IPS-20b (cell line): ENCODE measurements at regions not wholly inside any gene's neighbourhood (a gene's known extent, or its start where the extent isn't known, plus 50 kb on each side); places are given as distances from the start of the nearest gene placed in this dataset.

ENCODE experiments used
- H3K27ac ChIP-seq: one replicate; pipeline ENCODE4 v1.5.1; 2013; ENCODE audit warnings: low read length
- H3K27me3 ChIP-seq: 2 replicates; pipeline ENCODE4 v1.6.1; 2013; ENCODE audit warnings: mild to moderate bottlenecking, low read length, inconsistent platforms; ENCODE audit not compliant: insufficient read depth
- H3K36me3 ChIP-seq: 2 replicates; pipeline ENCODE4 v1.6.1; 2013; ENCODE audit warnings: low read depth, mild to moderate bottlenecking, inconsistent platforms, low read length, moderate library complexity; ENCODE audit not compliant: insufficient read depth
- H3K4me1 ChIP-seq: 2 replicates; pipeline ENCODE4 v1.6.1; 2013; ENCODE audit warnings: mild to moderate bottlenecking, control low read depth, inconsistent platforms, low read length, moderate library complexity; ENCODE audit not compliant: insufficient read depth
- H3K4me3 ChIP-seq: 2 replicates; pipeline ENCODE4 v1.5.1; 2013; ENCODE audit warnings: mild to moderate bottlenecking, low read length, inconsistent platforms
- H3K9ac ChIP-seq: 2 replicates; pipeline ENCODE4 v1.6.1; 2013; ENCODE audit warnings: low read depth, mild to moderate bottlenecking, inconsistent platforms, low read length, moderate library complexity
- H3K9me3 ChIP-seq: 2 replicates; pipeline ENCODE4 v1.6.1; 2013; ENCODE audit warnings: mild to moderate bottlenecking, low read depth, low read length, inconsistent platforms; ENCODE audit not compliant: insufficient read depth

DNA sequence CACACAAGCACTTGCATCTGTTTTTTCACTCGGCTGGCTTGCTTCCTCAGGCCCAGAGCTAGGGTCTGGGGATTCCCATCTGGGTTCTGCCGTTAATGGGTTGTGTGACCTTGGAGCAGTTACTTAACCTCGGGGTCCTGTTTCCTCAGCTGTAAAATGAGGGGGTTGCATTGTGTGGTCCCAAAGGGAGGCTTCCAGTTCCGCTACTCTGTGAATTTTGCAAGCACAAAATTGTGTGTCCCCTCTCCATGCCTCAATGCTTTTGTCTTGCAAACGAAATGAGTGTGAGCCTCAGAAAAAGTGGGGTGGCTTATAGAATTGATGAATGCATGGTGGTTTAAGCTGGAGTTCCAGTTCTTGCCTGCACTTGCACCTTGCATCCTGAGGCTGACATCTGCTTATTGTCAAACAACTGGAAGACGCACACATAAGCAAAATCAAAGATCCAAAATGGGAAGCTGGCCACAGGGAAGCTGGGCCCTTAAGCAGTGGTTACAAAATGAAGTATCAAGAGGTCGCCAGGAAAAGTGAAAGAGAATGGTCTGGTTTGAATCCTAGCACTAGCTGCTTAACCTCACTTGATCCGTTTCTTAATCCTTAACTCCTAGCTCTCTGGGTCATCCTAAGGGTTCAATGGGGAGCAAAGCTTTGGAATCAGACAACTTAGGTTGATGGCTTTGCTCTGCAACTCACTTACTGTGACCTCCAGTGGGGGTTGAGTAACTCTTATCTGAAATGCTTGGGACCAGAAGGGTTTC lies 490.6 kb downstream of the DHX35 start:
- Histone ChIP-seq H3K27ac (no peak overlapping the region), H3K36me3 (no peaks in the 10 kb centered on the region), H3K9me3 (no peaks in the 10 kb centered on the region), H3K9ac (no peak overlapping the region), H3K27me3 (no peaks in the 10 kb centered on the region), H3K4me1 (no peaks in the 10 kb centered on the region), H3K4me3 (no peak overlapping the region)

- Histone ChIP-seq H3K36me3 (no peaks in the 10 kb centered on the region), H3K27ac (no peak overlapping the region), H3K9ac (no peak overlapping the region), H3K9me3 (no peaks in the 10 kb centered on the region), H3K27me3 (no peaks in the 10 kb centered on the region), H3K4me3 (no peak overlapping the region), H3K4me1 (no peaks in the 10 kb centered on the region)
These were observed 489.2 kb downstream of the DHX35 start for GRCh38 chr20:39451386-39451785.

GRCh38 chr20:39446397-39446796 lies 484.3 kb downstream of the DHX35 start:
- Histone ChIP-seq H3K27ac (no peak overlapping the region), H3K36me3 (no peaks in the 10 kb centered on the region), H3K4me1 (no peaks in the 10 kb centered on the region), H3K4me3 (no peak overlapping the region), H3K27me3 (no peaks in the 10 kb centered on the region), H3K9ac (no peak overlapping the region), H3K9me3 (no peaks in the 10 kb centered on the region)

DNA sequence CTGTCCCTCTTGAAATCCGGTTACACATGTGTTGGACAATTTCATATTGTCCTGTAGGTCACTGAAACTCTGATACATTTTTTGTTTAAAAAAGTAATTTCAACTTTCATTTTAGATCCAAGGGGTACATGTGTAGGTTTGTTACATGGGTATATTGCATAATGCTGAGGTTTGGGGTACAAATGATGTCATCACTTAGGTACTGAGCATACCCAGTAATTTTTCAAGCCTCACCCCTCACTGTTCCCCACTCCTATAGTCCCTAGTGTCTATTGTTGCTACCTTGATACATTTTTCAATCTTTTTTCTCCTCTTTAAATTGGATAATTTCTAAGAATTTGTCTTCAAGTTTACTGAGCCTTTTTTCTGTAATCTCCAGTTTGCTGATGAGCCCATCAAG lies 483.0 kb downstream of the DHX35 start:
- H3K9ac ChIP-seq = no peak overlapping the region
- no peaks in the 10 kb centered on the region for H3K4me1 ChIP-seq
- H3K36me3 ChIP-seq = no peaks in the 10 kb centered on the region
- H3K9me3 ChIP-seq = no peaks in the 10 kb centered on the region
- H3K27ac ChIP-seq = no peak overlapping the region
- H3K4me3 ChIP-seq = no peak overlapping the region
- H3K27me3 ChIP-seq = no peaks in the 10 kb centered on the region

GRCh38 chr20:39433466-39433865 lies 471.3 kb downstream of the DHX35 start:
- no peak overlapping the region for H3K4me3 ChIP-seq
- no peaks in the 10 kb centered on the region for H3K9me3 ChIP-seq
- H3K36me3 ChIP-seq = no peaks in the 10 kb centered on the region
- H3K27me3 ChIP-seq = no peaks in the 10 kb centered on the region
- H3K4me1 ChIP-seq = no peaks in the 10 kb centered on the region
- no peak overlapping the region for H3K27ac ChIP-seq
- no peak overlapping the region for H3K9ac ChIP-seq

- Histone ChIP-seq H3K4me3 (no peak overlapping the region), H3K9me3 (no peaks in the 10 kb centered on the region), H3K27ac (no peak overlapping the region)
These were observed 469.1 kb downstream of the DHX35 start for GRCh38 chr20:39431091-39431880.

DNA sequence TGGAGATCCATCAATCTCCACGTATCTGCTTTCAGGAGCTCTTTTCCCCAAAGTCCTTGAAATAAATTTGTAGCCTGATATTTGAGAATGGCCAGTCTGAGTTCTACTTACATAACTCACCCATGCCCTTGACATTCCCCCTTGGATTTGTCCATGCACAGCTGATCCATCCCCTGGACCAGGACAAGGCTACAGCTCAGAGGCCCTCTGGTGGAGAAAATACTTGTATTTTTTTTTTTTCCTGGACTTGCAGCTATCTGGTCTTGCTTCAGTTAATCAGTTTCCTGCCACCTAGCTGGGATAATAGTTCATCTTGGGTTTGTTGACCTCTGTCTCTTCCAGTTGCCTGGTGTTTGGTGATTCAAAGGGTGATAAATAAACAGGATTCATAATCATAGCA lies 467.6 kb downstream of the DHX35 start:
- H3K27me3 ChIP-seq = no peaks in the 10 kb centered on the region
- H3K4me3 ChIP-seq = no peak overlapping the region
- no peaks in the 10 kb centered on the region for H3K36me3 ChIP-seq
- no peaks in the 10 kb centered on the region for H3K4me1 ChIP-seq
- H3K9me3 ChIP-seq = no peaks in the 10 kb centered on the region
- no peak overlapping the region for H3K27ac ChIP-seq
- H3K9ac ChIP-seq = no peak overlapping the region

More at GRCh38 chr20:39431091-39431880, 469.1 kb downstream of the DHX35 start:
- H3K9ac ChIP-seq = no peak overlapping the region
- no peaks in the 10 kb centered on the region for H3K27me3 ChIP-seq
- no peaks in the 10 kb centered on the region for H3K36me3 ChIP-seq
- H3K4me1 ChIP-seq = no peaks in the 10 kb centered on the region

GRCh38 chr20:39424962-39425678 lies 463.0 kb downstream of the DHX35 start:
- H3K4me1 ChIP-seq = no peaks in the 10 kb centered on the region
- H3K27ac ChIP-seq = no peak overlapping the region
- no peaks in the 10 kb centered on the region for H3K27me3 ChIP-seq
- H3K9ac ChIP-seq = no peak overlapping the region
- no peaks in the 10 kb centered on the region for H3K36me3 ChIP-seq
- H3K4me3 ChIP-seq = no peak overlapping the region
- H3K9me3 ChIP-seq = no peaks in the 10 kb centered on the region

- Histone ChIP-seq H3K27me3 (no peaks in the 10 kb centered on the region), H3K9me3 (no peaks in the 10 kb centered on the region), H3K4me3 (no peak overlapping the region), H3K4me1 (no peaks in the 10 kb centered on the region), H3K9ac (no peak overlapping the region), H3K36me3 (no peaks in the 10 kb centered on the region), H3K27ac (no peak overlapping the region)
These were observed 459.5 kb downstream of the DHX35 start for GRCh38 chr20:39421571-39422105.

- no peak overlapping the region for H3K9ac ChIP-seq
These were observed 449.9 kb downstream of the DHX35 start for GRCh38 chr20:39412091-39412490.

DNA sequence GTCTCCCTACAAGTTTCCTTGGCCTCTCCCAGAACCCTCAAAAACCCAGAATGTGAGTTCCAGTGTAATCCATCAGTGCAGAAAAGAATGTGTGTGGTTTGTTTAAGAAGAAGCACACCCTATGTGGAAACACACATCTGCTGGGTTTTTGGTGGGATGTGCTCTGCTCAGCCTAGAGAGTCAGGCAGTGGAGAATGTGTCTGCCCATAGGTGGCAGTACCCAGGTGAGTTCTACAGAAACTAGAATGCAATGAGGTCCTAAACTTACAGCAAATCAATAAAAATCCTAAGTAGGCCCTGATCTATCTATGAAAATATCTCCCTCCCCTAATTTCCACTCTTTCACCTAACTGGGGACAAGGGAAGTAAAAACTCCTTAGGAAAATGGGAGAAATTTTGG lies 437.3 kb downstream of the DHX35 start:
- no peak overlapping the region for H3K9ac ChIP-seq
- H3K27ac ChIP-seq = no peak overlapping the region
- no peaks in the 10 kb centered on the region for H3K9me3 ChIP-seq
- no peaks in the 10 kb centered on the region for H3K27me3 ChIP-seq
- no peaks in the 10 kb centered on the region for H3K36me3 ChIP-seq
- no peak overlapping the region for H3K4me3 ChIP-seq
- no peaks in the 10 kb centered on the region for H3K4me1 ChIP-seq

More at GRCh38 chr20:39412091-39412490, 449.9 kb downstream of the DHX35 start:
- H3K27me3 ChIP-seq = no peaks in the 10 kb centered on the region
- no peaks in the 10 kb centered on the region for H3K4me1 ChIP-seq
- no peak overlapping the region for H3K27ac ChIP-seq
- H3K9me3 ChIP-seq = no peaks in the 10 kb centered on the region
- no peaks in the 10 kb centered on the region for H3K36me3 ChIP-seq
- no peak overlapping the region for H3K4me3 ChIP-seq
